EH (cell line): ENCODE measurements at regions not wholly inside any gene's neighbourhood (a gene's known extent, or its start where the extent isn't known, plus 50 kb on each side); places are given as distances from the start of the nearest gene placed in this dataset.

Experiments used
- DNase-seq: peaks from one replicate; pipeline ENCODE4 v3.0.0-alpha.2; 2015; ENCODE audit warnings: low read depth

DNA sequence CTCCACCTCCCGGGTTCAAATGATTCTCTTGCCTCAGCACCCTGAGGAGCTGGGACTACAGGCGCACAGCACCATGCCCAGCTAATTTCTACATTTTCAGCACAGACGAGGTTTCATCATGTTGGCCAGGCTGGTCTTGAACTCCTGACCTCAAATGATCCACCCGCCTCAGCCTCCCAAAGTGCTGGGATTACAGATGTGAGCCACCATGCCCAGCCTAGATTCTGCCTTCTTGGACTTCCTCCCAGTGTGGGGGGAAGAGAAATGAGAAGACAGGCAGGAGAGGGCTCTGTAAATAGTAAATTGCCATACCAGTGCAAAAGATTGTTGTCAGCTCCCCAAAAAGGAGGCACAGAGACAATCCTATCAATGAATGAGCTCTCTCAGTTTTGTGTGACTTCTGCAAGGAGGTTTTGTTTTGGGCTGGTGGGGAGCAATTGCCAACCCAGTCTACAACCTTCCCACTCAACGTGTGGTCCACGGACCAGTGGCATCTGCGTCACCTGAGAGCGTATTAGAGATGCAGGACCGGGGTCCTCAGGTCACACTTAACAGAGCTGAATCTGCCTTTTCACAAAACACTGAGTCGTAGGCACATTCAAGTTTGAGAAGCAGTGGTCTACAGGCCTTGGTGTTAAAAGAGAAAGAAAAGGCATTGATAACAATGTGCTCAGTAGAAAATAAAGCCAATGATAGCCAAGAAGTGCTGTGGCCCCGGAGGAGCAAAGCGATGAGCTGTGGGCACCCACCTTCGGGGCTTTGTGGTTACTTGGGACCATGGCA lies 78.1 kb downstream of the MYCN start:
- DNase-seq, result no peak

DNA sequence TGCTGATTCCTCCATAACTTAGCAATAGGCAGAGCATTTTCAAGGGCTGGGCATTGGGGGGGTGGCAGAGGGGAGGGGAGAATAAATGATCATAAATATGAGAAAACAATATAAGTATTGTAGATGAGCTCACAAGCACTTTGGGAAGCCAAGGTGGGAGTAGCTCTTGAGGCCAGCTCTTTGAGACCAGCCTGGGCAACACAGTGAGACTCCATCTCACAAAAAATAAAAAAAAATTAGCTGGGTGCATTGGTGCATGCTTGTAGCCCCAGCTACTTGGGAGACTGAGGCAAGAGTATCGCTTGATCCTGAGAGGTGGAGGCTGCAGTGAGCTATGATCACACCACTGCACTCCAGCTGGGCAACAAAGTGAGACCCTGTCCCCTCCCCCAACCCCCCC lies 75.9 kb downstream of the MYCN start:
- no peak for DNase-seq

DNA sequence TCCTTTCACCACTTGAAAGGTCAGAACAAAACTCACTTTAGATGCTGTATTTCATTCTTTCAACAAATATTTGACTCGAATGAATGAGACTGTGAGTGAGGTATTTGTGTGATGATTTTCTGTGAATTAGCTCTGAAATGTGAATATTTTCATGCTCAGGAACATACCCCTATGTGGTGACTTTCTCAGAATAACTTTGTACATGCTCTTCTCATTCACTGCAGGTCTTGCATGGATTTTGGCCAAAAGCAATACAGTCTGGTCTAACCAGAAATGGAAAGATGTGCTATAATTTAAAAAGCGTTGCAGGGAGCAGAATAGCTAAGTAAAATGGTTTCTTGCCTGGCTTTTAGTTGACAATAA lies 75.5 kb downstream of the MYCN start:
- no peak for DNase-seq

DNA sequence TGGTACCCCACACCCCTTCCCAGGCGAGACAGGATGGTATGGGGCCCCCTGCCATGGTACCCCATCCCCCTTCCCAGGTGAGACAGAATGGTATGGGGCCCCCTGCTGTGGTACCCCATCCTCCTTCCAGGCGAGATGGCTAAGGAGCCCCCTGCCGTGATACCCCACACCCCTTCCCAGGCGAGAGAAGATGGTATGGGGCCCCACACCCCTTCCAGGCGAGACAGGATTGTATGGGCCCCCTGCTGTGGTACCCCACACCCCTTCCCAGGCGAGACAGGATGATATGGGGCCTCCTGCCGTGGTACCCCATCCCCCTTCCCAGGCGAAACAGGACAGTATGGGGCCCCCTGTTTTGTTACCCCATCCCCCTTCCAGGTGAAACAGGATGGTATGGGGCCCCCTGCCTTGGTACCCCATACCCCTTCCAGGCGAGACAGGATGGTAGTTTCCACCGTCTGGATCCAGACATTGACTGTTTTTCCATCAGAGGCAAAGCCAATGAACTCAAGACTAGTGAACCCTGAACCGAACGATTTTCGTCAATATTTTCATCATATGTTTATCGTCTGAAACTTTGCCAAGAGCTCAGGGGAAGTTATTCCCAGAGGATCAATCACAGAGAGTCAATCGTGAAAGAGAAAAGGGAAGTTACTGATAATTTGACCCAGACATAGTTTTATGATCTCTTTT lies 75.0 kb downstream of the MYCN start:
- DNase-seq, result no peak

DNA sequence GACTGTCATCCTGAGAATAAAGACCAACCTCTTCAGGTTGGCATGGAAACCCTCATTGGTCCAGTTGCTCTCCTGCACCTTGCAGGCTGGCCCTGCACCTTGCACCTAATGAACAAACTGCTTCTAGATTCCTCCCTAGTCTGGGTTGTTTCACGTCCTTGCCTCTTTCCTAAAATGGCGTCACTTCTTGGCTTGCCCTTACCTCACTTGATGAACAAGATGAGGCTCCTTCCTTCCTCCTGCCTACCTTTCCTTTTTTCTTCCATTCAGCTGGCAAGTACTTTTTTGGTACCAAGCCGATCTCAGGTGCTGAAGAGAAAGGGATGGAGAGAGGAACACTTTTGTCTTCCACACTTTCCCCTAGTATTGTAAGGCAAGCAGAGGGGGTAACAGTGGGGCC lies 74.5 kb downstream of the MYCN start:
- DNase-seq, result no peak

DNA sequence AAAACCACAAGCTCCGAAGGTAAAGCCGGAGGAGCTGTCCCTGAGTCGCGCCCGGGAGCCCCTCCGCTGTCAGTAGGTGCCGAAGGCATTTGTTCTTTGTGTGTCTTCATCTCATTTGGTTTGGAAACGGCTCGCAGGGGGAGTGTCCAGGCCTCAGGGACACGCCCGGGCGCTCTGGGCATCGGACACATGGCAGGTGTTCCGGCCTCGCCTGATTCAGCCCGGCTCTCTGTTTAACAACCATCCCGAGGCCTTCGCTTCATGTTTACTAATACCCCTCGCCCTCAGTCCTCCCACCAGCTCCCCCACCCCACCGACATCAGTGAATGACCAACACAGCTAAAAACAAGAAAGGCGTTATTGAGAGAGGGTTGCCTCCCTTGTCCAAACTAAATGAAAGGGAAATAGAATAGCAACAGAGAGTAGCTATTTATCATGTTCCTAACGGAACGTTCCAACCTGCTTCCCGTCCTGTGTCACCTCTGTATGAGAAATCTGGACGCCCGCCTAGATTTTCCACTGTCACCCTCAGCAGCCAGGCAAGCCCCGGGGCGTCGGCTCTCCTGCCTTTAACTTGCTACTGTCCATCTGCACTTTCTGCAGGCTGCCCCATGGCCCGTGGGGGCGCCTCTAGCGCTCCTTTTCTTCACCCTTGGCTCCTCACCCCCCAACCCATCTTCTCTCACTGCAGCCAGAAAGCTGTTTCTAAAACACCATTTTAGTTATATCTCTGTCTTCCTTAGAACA lies 73.9 kb downstream of the MYCN start:
- no peak for DNase-seq

GRCh38 chr2:16013359-16013911 lies 73.1 kb downstream of the MYCN start:
- no peak for DNase-seq

- DNase-seq, result no peak
Measured at GRCh38 chr2:16012626-16013358, 72.4 kb downstream of the MYCN start.

GRCh38 chr2:16012029-16012596 lies 71.8 kb downstream of the MYCN start:
- DNase-seq, result no peak

DNA sequence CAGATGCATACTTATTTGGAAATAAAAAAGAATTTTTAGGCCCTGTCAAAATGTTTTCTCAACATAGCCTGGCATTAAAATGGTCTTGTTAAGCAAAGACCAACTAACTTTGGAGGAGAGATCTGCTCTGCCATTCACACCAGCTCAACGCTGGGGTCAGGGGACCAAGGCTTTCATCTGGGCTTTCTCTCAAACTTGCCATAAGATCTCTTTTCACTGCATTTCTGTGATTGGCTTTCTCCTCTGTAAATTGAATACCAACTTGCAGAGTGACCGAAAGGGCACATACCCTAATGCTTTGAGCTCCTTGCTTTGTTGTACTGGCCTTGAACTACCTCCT lies 71.2 kb downstream of the MYCN start:
- DNase-seq, result no peak

DNA sequence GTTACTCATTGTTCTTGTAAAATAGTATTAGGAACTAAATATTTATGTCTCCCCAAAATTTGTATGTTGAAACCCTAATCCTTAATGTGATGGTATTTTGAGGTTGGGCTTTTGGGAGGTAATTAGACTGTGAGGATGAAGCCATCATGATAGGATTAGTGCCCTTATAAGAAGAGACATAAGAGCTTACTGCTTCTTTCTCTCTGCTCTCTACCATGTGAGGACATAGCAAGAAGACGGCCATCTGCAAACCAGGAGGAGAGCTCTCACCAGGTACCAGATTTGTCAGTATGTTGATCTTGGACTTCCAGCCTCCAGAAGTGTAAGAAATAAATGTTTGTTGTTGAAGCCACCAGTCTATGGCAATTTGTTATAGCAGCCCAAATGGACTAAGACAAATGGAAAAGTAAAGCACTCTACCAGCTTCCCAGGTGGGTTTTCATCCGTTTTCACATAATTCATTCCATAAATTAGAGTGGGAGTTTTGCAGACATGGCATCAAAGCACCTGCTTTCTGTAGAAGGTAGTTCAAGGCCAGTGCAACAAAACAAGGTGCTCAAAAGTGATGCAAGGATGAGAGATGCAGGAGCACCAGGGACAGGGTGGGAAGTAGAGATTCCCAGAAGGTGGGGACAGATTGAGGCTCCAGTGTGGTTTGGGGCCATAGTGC lies 70.7 kb downstream of the MYCN start:
- DNase-seq, result no peak

DNA sequence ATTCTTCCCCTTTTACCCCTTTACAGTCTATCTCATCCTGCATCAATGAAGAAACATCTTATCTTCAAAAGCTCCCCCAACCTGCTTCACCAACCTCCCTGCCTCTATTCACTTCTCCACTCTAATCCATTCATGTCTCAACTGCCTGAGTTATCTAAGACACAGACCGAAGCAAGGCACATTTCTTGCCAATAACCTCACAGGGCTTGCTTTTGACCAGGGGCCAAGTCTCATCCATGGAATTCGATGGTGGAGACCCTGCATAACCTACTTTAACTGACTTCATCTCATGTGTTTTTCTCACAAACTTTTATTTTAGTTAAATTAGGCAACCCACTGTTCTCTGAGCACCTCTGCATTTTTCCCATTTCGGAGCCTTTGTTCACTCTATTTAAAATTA lies 69.7 kb downstream of the MYCN start:
- DNase-seq, result no peak

DNA sequence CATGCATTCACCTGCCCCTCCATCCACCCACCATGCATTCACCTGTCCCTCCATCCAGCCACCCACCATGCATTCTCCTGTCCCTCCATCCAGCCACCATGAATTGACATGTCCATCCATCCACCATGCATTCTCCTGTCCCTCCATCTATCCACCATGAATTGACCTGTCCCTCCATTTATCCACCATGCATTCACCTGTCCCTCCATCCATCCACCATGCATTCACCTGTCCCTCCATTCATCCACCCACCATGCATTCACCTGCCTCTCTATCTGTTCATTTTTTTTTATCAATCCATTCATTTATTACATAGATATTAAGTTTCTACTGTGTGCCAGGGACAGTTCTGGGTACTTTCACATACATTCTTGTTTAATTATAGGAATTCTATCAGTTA lies 69.2 kb downstream of the MYCN start:
- no peak for DNase-seq

DNA sequence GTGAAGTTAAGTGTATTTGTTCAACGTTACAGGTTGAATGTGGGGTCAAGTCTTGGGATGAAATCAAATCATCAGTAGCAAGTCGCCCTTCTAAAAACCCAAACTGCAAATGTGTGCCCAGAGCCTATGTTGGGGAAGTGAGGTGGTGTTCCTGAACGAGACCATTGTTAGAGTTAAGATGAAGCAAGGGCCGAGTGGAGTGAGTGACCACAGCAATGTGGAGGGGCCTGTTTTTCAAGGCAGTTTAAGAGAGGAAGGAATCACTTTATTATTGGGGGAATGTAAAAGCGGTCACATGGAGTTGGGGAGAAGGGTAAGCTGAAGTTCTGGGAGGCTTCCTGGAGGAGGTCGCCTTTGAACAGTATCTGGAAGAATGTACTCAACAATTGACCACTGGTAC lies 68.5 kb downstream of the MYCN start:
- no peak for DNase-seq

GRCh38 chr2:16008331-16008850 lies 68.0 kb downstream of the MYCN start:
- DNase-seq, result no peak

GRCh38 chr2:16007167-16007934 lies 67.0 kb downstream of the MYCN start:
- DNase-seq, result no peak

- DNase-seq, result no peak
Measured at GRCh38 chr2:16006537-16007166, 66.3 kb downstream of the MYCN start.

- no peak for DNase-seq
Measured at GRCh38 chr2:16005816-16006536, 65.6 kb downstream of the MYCN start.

DNA sequence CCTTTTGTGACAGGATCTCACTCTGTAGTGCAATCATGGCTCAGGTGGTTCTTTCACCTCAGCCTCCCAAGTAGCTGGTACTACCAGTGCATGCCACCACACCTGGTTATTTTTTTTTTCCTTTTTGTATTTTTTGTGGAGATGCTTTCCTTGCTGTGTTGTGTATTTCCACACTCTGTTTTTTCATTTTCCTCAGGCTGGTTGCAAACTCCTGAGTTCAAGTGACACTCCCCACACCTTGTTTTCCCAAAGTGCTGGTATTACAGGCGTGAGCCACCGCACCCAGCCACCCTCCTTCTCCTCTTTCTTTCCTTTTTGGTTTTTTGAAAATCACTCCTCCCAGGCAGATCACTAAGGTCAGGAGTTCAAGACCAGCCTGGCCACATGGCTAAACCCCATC lies 65.0 kb downstream of the MYCN start:
- DNase-seq, result no peak
